ENCODE measurements at regions not wholly inside any gene's neighbourhood (a gene's known extent, or its start where the extent isn't known, plus 50 kb on each side); places are given as distances from the start of the nearest gene placed in this dataset.
"Not testable (repeated sequence)": the region's sequence is repeated elsewhere in the genome, so short reads cannot be mapped to it uniquely, and the experiment has no call there.

GRCh38 chr15:58361273-58361759 lies 70.5 kb upstream of the LIPC start:
- no peak for DNase-seq

GRCh38 chr15:58362262-58362922 lies 69.4 kb upstream of the LIPC start:
- no peak for DNase-seq

DNA sequence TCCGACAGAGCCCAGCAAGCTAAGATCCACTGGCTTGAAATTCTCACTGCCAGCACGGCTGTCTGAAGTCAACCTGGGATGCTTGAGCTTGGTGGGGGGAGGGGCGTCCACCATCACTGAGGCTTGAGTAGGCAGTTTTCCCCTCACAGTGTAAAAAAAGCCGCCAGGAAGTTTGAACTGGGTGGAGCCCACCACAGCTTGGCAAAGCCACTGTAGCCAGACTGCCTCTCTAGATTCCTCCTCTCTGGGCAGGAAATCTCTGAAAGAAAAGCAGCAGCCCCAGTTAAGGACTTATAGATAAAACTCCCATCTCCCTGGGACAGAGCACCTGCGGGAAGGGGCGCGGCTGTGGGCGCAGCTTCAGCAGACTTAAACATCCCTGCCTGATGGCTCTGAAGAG lies 68.7 kb upstream of the LIPC start:
- not testable (repeated sequence) for DNase-seq

GRCh38 chr15:58363673-58364072 lies 68.1 kb upstream of the LIPC start:
- DNase-seq = not testable (repeated sequence)

DNA sequence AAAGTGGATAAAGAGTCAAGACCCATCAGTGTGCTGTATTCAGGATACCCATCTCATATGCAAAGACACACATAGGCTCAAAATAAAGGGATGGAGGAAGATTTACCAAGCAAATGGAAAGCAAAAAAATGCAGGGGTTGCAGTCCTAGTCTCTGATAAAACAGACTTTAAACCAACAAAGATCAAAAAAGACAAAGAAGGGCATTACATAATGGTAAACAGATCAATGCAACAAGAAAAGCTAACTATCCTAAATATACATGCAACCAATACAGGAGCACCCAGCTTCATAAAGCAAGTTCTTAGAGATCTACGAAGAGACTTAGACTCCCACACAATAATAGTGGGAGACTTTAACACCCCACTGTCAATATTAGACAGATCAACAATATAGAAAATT lies 66.7 kb upstream of the LIPC start:
- DNase-seq = not testable (repeated sequence)

DNA sequence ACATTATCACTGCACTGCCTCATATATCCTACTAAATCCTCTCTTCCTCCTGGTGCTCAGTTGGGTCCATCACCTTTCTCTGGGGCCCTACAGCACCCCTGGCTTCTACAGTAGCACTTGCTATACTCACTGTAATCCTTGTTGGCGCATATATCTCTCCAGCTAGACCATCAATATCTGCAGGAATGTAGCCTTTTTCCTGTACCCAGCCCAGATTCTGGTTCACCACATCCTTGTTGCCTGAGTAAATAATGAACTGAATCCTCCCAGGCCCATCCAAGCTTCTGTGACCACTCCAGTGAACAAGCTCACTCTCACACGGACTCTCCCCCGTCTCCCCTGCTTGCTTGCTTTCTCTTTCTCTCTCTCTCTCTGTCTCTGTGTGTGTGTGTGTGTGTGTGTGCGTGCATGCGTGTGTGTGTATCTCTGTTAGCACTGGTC lies 62.5 kb upstream of the LIPC start:
- DNase-seq = no peak

DNA sequence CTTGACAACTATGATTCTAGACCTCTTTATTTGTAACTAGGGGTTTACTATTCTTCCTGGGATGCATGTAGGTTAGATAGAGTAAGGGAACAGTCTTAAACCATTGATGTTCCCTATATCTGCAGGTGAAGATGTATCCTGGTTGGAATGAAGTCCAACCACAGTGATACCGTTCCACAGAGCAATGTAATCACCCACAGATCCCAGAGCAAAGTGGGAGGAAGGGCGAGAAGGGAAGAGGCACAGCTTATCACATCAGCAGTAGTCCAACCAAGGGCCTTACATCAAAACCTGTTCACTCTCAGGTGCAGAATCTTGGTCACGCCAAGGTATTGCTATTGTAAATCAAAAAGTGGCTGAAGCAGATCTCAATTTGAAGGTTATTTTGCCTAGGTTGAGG lies 61.8 kb upstream of the LIPC start:
- DNase-seq = no peak

GRCh38 chr15:58374147-58374546 lies 57.6 kb upstream of the LIPC start:
- no peak for DNase-seq

- DNase-seq = no peak
Measured at GRCh38 chr15:58377193-58377592, 54.6 kb upstream of the LIPC start.

DNA sequence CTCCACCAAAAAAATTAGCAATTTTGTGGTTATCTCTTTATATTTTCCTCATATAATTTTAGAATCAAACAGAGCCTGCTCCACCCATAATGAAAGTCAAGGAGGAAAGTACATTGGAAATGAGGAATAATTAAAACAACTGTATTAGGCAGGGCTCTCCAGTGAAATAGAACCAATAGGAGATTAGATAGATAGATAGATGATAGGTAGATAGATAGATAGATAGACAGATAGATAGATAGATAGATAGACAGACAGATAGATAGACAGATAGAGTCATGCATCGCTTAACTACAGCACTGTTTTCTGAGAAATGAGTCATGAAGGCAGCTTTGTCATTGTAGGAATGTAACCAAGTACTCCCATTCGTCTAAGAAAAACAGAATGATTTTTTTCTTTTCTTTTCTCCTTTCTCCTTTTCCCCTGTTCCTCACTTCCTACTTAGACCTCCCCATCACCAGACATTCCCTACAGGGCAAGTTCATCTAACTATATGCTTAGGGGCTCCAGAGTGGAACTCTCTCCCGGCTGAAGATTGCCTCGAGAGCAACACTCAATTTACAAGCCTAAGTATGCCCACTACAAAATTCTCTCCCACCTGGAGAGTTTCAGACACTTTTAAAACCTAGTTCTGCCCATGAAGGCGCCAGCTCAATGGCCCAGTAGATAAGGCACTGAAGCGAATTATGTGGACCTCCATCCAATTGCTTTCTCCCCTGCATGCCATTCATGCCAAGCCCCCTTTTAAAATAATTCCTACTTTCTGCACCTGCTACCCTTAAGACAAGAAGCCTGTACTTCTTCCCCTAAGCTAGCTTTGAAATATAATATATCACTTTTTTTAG lies 53.3 kb upstream of the LIPC start:
- DNase-seq = no peak

DNA sequence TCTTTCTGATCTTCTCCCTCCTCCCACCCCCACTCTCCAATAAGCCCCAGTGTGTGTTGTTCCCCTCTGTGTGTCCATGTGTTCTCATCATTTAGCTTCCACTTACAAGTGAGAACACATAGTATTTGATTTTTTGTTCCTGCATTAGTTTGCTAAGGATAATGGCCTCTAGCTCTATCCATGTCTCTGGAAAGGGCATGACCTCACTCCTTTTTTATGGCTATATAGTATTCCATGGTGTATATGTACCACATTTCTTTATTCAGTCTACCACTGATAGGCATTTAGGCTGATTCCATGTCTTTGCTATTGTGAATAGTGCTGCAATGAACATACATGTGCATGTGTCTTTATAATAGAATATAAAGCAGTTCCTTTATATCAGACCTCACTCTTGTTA lies 52.3 kb upstream of the LIPC start:
- DNase-seq = not testable (repeated sequence)

DNA sequence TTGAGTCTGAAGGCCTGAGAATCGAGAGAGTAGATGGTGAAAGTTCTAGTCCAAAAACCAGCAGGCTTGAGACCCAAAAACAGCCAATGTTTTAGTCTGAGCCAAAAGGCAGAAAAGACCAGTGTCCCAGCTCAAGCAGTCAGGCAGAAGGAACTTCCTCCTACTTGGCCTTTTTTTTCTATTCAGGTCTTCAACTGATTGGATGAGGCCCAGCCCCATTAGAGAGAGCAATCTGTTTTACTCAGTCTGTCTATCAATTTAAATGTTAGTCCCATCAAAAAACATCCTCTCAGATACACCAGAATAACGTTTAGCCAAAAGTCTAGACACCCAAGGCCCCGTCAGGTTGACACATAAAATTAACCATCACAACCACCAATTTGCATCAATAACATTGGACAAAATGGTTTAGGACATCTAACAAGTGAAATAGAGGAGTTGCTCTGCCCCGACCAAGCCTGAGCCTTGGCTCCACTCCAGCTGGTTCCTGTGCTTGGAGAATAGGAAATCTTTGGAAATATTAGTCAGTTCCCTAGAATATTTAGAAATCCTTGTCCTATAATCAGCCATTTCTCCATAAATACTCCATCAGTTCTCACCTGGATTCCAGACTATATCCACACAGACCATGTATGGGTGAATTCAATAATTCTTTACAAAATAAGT lies 51.4 kb upstream of the LIPC start:
- no peak for DNase-seq

GRCh38 chr15:58381697-58382096 lies 50.1 kb upstream of the LIPC start:
- no peak for DNase-seq

Measured in CD4-positive, alpha-beta T cell treated with Interleukin-17A for 4 hours (primary cell).